Fibroblast of skin of scalp (primary cell): ENCODE measurements at regions not wholly inside any gene's neighbourhood (a gene's known extent, or its start where the extent isn't known, plus 50 kb on each side); places are given as distances from the start of the nearest gene placed in this dataset.

Experiments
- DNase-seq: peaks from one replicate; pipeline ENCODE4 v3.0.0-alpha.2; 2013

- no peak for DNase-seq
Observed at GRCh38 chr1:184141361-184141880, 89.9 kb downstream of the TSEN15 start.

- DNase-seq = peak; percentile 63
Observed at GRCh38 chr1:184143449-184143848, 91.9 kb downstream of the TSEN15 start.

GRCh38 chr1:184145083-184145482, 93.6 kb downstream of the TSEN15 start:
- DNase-seq = no peak

- no peak for DNase-seq
Observed at GRCh38 chr1:184146202-184146601, 94.7 kb downstream of the TSEN15 start.

DNA sequence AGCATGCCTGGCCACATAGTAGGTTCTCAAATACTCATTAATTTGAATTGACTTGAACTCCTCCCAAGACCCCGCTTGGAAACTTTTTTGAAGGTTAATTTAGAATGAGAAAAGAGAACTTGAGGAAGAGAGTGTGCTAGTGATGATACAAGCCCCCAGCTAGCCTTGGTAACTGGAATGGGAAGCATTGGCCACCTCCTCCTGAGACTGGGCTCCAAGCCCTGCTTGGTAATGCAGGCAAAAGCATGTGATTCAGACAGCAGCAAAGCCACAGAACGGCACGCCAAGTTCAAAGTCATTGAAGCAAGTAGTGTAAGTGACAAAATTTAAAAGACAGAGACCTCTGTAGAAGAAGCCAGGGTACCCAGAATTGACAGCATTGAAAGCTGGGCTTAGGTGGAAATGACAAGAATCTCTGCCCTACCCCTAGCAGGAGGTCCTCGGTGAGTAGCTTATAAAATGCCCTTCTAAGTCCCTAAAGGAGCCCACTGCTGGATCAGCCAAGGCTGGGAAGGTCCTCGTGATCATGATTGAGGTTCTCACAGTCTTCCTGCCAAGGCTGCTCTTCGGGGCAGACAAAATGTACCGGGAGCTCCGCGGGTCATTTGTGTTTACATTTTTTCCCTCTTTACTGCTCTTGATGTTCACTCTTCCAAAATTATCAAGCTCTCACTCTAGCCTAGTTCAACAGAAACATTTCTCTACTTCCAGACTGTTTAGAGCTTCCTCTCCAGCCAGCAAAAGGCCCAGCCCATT, 99.4 kb downstream of the TSEN15 start:
- peak; percentile 64 for DNase-seq

DNA sequence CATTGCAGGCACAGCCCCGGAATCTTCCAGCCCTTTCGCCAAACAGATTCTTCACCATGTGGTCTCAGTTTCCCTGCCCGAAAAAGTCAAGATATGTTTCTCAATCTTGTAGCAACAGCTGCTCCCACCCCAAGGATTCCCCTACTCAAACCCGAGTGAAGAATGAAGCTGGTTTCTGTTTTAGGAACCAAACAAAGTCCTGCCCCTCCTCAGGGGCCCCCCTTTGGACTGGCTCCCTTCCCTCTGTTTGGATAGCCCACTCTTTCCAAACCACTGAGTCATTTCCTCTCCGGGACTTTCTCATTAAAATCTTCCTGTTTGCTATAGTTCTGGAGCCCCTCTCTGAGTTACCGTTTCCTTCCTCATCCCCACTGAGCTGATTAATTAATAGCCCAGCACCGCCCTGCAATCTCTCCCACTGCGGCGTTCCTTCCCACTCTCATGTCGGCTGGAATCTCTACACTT, 100.9 kb downstream of the TSEN15 start:
- peak; percentile 33 for DNase-seq

GRCh38 chr1:184152974-184153373, 101.4 kb downstream of the TSEN15 start:
- DNase-seq = no peak

DNA sequence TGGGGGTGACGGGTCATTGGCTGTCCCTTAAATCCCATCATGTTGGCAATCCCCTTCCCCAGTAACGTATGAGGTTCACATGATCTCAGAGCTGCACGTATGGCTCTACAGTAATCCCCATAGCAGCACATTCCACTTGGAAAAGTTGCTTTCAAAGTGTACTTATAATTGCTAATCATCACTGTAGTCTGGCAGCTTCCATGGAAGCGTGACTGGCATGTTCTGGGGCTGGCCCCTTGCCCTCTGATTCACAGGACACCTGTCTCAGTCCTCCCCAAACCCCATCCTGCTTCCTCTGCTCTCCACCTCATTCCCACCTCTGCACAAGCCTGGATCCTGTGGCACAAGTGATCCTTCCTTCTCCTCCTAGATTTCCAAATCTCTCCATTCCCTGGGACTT, 102.2 kb downstream of the TSEN15 start:
- DNase-seq = no peak

GRCh38 chr1:184156521-184157393, 105.2 kb downstream of the TSEN15 start:
- no peak for DNase-seq

DNA sequence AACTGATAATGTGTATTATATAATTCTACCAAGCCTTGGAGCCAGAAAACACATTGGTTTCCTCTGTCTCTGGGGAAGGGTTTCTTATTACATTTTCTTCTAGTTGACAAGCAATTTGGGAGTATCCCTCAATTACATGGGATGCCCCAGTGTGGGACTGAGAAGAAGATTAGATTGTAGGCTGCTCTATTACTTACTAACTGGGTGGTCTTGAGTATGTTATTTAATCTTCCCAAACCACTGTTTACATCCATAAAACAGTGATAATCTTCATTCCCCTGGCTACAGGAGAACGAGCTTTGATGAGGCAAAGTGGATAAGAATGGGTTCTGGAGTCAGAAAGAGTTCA, 105.8 kb downstream of the TSEN15 start:
- DNase-seq = no peak

- DNase-seq = no peak
Observed at GRCh38 chr1:184158896-184159681, 107.6 kb downstream of the TSEN15 start.

DNA sequence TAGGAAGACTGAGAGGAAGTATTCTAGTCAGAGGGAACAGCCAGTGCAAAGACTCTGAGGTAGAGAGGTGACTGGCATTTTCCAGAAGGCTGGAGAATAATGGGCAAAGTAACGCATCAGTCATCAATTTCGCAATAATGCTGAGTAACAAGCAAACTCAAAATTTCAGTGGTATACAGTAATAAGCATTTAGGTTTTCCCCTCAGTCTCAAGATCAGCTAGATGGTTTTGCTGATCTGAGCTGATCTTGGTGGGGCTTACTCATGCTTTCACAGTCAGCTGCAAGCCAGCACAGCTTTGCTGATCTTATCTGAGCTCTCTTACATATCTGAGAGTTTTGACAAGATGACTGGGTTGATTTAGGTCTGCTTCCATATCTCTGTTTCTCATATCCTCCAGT, 108.7 kb downstream of the TSEN15 start:
- peak; percentile 56 for DNase-seq

- DNase-seq = peak; percentile 66
Observed at GRCh38 chr1:184161071-184161698, 109.7 kb downstream of the TSEN15 start.

DNA sequence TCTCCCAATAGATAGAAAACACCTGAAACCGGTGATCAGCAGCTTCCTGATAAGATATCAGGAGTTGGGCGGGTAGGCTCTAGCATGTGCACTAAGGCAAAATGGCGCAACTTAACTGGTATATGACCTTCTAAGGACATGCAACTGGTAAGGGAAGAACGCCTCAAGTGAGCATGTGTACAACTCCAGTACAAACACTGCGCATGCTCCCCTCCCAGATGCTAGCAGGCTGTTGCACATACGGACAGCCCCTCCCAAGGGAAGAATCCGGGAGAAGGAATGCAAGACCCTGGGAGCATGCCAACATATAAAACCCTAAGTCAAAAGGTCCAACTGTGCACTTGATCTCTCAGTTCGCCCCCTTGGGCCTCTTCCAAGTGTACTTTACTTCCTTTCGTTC, 110.8 kb downstream of the TSEN15 start:
- peak; percentile 50 for DNase-seq

- DNase-seq = peak; percentile 91
Observed at GRCh38 chr1:184163674-184164465, 112.3 kb downstream of the TSEN15 start.

- no peak for DNase-seq
Observed at GRCh38 chr1:184164536-184164935, 113.0 kb downstream of the TSEN15 start.

- no peak for DNase-seq
Observed at GRCh38 chr1:184166485-184166884, 115.0 kb downstream of the TSEN15 start.

DNA sequence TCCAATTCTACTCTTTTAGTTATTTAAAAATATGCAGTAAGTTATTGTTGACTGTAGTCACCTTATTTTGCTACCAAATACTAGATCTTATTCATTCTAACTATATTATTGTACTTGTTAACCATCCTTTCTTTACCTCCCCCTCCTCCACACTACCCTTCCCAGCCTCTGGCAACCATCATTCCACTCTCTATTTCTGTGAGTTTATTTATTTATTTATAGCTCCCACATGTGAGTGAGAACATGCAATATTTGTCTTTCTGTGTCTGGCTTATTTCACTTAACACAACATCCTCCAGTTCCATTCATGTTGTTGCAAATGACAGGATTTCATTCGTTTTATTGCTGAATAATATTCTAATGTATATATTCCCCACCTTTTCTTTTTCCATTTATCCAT, 115.8 kb downstream of the TSEN15 start:
- no peak for DNase-seq

- DNase-seq = no peak
Observed at GRCh38 chr1:184170719-184171118, 119.2 kb downstream of the TSEN15 start.

DNA sequence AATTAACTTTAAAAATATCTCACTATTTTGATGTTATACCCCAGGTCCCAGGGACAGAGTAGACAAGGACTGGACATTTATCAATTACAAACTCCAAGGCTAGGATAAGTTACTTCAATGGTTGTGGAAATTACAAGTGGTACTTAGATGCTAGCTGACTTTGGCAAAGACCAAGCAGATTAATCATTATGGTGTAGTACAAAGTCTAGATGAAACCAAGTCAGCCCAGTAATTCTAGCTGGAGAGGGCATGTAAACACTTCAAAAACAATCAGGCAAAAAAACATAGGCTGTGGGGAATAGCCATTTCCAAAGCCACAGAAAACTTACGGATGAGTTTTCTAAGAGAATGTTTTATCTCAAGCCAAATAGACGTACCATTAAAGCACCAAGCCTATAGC, 124.5 kb downstream of the TSEN15 start:
- DNase-seq = no peak

DNA sequence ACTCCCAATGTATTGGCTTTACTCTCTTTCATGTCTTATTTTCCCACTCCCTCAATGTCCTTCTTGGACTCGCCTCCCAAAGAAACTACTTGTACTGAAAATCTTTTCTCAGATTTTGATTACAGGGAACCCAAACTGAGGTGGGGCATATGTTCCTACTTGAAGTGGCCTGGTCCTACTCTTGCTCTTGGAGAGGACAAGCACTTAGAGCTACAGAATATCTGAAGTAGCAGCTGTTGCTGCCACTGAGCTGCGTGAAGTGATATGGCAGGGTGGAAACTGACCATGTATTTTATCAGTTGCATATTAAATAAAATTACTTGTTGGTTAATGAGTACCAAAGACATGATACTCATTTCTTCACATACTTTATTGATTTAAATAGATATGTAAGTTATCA, 129.5 kb downstream of the TSEN15 start:
- no peak for DNase-seq
